ENCODE measurements at regions not wholly inside any gene's neighbourhood (a gene's known extent, or its start where the extent isn't known, plus 50 kb on each side); places are given as distances from the start of the nearest gene placed in this dataset.
"Not testable (repeated sequence)": the region's sequence is repeated elsewhere in the genome, so short reads cannot be mapped to it uniquely, and the experiment has no call there.

GRCh38 chr7:47087866-47088265, 494.0 kb downstream of the TNS3 start:
- DNase-seq, result no peak

DNA sequence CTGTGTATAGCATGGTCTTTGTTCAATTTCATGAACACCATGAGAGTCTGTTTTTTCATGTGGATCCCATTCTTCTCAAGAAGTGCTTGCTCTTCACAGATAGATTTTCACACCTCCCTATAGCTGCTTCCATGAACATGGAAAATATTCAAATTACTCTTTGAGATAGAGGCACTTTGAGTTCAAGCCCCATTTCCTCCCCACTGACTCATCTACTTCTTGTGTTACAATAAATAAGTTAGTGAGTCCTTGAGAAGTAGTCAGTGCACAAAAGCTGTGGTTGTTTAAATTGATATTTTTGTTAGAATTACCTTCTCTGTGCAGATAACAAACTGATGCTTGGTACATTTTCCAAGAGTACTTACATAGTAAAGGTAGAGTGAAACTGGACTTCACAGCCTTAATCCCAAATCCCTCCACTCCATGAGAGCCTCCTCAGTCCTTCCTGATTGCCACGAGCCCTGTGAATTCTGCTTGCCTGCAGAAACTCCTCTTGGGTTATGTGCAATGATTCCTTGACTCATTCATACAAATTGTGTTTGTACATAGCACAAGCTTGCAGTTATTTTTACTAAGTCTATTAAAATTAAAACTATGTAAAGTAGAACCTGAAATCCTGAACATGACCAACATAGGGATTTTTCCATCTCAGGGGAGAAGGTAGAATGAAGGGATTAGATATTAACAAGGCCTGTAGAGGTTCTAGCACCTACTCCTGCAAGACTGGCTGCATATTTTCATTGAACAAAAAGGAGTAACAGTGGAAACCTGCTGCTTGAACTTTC, 496.2 kb downstream of the TNS3 start:
- DNase-seq, result no peak

- no peak for DNase-seq
Observed at GRCh38 chr7:47083476-47084250, 498.2 kb downstream of the TNS3 start.

DNA sequence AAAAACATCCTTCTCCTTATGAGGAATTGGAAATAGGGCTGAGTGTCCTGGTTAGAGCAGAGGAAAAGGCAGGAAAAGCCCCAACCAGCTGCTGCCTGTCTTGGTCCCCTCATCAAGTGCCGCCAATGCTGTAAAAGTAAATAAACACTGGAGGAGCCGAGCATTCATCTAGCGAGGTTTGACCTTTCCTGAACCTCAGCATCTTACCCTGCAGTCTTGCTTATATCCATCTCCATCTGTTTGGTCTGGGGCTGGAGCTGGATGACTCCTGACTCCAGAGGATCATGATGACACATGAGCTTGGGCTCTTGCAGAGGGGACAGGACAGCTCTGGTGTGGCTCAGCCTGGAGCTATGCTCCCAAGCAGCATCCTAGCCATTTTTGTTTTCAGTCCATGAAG, 501.1 kb downstream of the TNS3 start:
- DNase-seq, result no peak

DNA sequence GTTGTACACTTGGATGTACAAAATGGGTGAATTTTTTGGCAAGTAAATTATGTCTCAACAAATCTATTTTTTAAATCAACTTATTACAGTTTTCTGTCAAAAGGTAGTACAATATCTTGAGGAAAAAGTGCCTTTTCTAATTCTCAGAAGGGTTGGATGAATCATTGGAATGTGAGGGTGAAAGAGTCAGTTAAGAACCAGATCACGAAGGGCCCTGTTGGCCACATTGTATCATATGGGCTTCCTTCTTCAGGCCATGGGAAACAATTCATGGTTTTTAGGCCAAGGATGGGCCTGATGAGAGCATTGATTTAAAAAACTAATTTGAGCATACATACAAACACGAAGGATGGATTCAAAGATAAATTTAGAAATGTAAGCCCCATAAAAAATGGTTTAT, 503.7 kb downstream of the TNS3 start:
- no peak for DNase-seq

- DNase-seq, result no peak
Observed at GRCh38 chr7:47074702-47075153, 507.2 kb downstream of the TNS3 start.

DNA sequence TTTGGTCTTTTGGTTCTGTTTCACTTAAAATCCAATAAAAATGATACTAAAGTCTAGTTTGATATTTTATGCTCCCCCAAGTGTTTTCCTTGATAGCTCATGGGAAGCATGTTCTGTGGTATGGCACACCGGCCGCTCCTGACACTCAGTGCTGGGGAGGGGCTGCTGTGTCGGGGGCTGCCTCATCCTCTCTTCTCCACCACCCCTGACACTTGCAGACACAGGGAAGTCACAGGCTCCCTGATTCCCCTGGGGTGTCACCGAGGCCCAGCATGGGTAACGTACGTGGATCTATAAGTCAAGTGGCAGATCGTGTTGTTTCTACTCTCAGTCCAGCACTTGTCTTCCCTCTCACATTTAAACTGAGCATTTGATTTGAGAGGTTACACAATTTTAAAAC, 508.6 kb downstream of the TNS3 start:
- no peak for DNase-seq

DNA sequence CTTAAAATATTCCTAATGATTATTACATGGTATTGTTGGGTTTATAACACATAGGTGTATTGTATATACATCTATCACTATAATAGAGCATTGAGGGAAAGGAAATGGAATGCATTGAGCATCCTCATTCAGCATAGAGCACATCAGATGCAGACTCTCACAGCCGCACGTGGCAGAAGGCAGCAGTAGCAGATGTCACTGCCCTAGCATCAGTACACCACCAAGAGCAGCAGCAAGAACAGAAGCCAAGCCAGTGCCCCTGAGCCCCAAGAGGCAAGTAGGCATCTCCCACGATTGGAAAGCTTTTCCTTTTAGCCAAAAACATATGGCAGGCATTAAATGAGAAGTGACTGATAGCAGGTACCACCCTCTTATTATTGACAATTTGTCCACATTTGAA, 510.0 kb downstream of the TNS3 start:
- no peak for DNase-seq

DNA sequence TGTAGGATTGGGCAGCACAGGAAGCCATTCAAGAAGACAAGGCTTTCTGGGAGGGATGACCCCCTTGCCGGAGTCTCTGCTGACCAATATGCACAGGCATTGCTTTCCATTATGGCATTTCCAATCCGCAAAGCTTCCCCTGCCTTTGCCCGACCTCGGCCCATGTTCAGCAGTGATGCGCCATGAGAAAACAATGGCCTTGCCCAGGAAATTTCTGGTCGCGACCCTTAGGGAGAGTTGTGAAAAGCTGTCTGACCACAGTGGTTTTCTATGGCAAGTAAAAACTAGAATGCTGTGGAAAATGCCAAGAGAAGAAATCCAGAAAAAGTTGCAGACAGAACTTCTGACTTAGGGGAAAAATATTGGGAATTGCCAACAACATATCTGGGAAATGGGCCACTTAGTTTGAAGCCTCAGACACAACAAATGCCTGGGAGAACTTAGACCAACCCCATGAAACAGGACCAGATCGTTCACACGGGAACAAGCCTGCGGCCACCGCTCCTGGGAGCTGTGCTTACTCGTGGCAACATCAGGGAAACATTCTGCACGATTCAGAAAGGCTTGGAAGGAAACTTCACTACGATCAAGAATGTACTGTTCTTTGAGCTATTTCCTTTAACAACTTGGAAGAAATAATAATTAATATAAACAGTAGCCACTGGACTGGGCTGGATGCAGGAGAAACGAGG, 512.4 kb downstream of the TNS3 start:
- DNase-seq, result no peak

- no peak for DNase-seq
Observed at GRCh38 chr7:47066976-47067614, 514.8 kb downstream of the TNS3 start.

- DNase-seq, result no peak
Observed at GRCh38 chr7:47056731-47057130, 525.2 kb downstream of the TNS3 start.

DNA sequence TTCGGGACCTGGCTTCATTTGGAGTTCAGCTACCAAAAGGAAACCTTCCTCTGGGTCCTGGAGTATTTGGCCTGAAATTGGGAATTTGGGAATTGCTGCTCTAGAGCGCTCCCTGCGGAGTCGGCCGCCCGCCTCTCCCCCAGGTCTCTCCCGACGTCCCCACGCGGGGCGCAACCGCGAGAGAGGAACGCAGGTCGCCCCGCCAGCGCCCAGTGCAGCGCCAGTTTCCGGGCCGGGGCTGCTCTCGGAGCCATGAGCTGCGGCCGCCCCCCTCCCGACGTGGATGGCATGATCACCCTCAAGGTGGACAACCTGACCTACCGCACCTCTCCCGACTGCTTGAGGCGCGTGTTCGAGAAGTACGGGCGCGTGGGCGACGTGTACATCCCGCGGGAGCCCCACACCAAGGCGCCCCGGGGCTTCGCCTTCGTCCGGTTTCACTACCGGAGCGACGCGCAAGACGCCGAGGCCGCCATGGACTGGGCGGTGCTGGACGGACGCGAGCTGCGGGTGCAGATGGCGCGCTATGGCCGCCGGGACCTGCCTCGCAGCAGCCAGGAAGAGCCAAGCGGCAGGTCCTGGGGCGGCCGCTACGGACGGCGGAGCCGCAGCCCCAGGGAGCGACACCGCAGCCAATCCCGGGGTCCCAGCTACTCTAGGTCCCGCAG, 529.2 kb downstream of the TNS3 start:
- DNase-seq, result not testable (repeated sequence)

DNA sequence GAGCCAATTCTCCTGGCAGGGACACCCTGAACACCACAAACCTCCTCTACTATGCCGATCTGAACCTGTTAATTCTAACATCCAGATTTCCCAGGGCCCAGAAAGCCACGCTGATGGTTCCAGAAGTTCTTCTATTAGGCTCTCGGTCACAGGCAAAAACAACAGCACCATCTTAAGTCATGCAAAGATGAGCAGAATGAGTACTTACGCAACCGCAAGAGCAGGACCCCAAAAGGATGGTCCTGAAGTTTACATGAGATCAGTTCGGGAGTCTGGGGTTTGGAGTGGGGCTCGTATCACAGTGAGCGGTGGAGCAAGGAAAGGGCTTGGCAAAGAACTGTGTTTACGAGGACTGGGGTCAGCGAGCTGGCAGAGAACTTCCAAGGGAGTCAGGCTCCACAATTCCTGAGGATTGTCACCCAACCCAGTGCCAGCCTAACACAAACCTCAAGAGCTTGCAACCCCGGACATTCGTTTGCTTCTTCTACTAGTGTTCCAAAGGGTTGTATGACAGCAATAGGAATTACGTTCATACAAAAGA, 532.6 kb downstream of the TNS3 start:
- no peak for DNase-seq

- no peak for DNase-seq
Observed at GRCh38 chr7:47047384-47047783, 534.5 kb downstream of the TNS3 start.

- DNase-seq, result no peak
Observed at GRCh38 chr7:47046949-47047348, 535.0 kb downstream of the TNS3 start.

DNA sequence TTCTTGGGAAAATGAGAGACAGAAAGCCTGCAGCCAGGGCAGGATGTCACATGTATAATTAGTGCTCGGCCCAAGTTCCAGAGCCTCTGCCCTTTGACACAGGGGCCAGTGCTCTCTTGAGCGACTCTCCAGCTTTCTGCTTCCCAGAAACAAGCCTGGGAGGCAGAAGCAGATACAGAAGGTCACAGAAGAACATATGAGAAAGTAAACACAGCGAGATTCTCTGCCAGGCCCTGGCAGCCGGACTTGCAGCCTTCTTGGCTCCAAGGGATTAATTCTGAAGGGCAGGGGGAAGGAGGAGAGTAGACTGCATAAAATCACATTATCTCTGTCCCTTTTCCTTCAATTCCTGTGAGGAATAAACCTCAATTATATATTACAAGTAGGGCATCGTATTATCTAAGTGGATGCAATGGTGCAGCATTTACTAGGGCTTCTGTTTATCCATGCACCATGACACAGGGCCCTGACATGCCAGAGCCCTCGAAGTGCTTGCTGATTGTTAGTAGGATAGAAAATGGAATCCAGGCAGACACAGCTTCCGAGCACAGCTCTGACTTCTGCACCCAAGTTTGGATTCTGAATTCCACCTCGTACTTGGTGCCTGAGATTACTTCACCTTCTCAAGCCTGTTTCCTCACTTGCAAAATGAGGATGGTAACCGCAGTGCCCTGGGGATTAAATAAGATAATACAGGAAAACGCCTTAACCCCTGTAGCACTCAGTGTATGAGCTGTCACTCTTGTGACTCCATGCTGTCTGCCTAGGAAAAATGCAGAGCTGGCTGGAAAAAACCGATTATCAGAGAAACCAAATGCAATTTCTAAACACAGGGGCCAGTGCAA, 536.5 kb downstream of the TNS3 start:
- DNase-seq, result no peak

GRCh38 chr7:47044625-47045024, 537.3 kb downstream of the TNS3 start:
- DNase-seq, result no peak

- no peak for DNase-seq
Observed at GRCh38 chr7:47043304-47043703, 538.6 kb downstream of the TNS3 start.

- no peak for DNase-seq
Observed at GRCh38 chr7:47042669-47043068, 539.2 kb downstream of the TNS3 start.

- DNase-seq, result no peak
Observed at GRCh38 chr7:47040795-47041347, 541.0 kb downstream of the TNS3 start.

DNA sequence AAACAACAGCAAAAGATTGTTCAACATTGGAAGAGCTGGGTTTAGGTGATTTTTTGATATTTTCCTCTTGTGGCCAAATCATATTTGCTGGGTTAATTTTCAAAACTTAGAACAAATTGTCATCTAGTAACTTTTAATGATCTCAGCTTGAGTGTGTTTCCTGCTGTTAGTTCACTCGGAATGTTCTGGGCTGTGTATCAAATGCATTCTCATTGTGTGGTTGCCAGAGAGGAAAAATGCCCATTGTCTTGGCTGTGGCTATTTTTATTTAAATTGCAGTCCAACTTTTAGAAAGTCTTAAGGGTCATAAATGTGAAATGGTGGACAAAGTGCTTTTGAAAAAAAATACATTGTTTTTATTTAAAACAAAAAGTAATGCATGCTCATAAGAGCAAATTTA, 542.0 kb downstream of the TNS3 start:
- DNase-seq, result no peak

All from CD4-positive, alpha-beta T cell treated with Interleukin-15 for 1 hour (primary cell).